ENCODE measurements at regions not wholly inside any gene's neighbourhood (a gene's known extent, or its start where the extent isn't known, plus 50 kb on each side); places are given as distances from the start of the nearest gene placed in this dataset.

GRCh38 chr2:43098539-43098938, 127.9 kb downstream of the ZFP36L2 start:
- TF ChIP-seq CTCF (IDR thresholded peaks at IDR 0.05; ENCODE audit: poor library complexity) (no peak), EZH2phosphoT487 (IDR thresholded peaks at IDR 0.05; ENCODE audit: low read depth, severe bottlenecking, unreplicated experiment) (no peak), EZH2 (IDR thresholded peaks at IDR 0.05; ENCODE audit: borderline replicate concordance) (no peak)
